Urothelium cell line (cell line): ENCODE measurements at regions not wholly inside any gene's neighbourhood (a gene's known extent, or its start where the extent isn't known, plus 50 kb on each side); places are given as distances from the start of the nearest gene placed in this dataset.
"Not testable (repeated sequence)": the region's sequence is repeated elsewhere in the genome, so short reads cannot be mapped to it uniquely, and the experiment has no call there.

Experiments used
- DNase-seq: peaks from one replicate; pipeline ENCODE4 v3.0.0; 2011; ENCODE audit warnings: low spot score, mixed read lengths
- FAIRE-seq: peaks from 2 replicates; lab custom pipeline; 2011; peaks lifted over from hg19 to GRCh38; lab: Jason Lieb, UNC

- FAIRE-seq: no peak
- DNase-seq: no peak
Measured at GRCh38 chr4:66569228-66569627, 898.9 kb upstream of the EPHA5 start.

- FAIRE-seq: no peak
Measured at GRCh38 chr4:66568431-66568830, 898.1 kb upstream of the EPHA5 start.

GRCh38 chr4:66568001-66568400 lies 897.7 kb upstream of the EPHA5 start:
- DNase-seq: no peak
- no peak for FAIRE-seq

More at GRCh38 chr4:66568431-66568830, 898.1 kb upstream of the EPHA5 start:
- DNase-seq: no peak

GRCh38 chr4:66567551-66567950 lies 897.3 kb upstream of the EPHA5 start:
- DNase-seq: no peak
- no peak for FAIRE-seq

GRCh38 chr4:66565801-66566200 lies 895.5 kb upstream of the EPHA5 start:
- FAIRE-seq (no peak), DNase-seq (no peak)

GRCh38 chr4:66564901-66565651 lies 894.8 kb upstream of the EPHA5 start:
- DNase-seq: peak; percentile 50

GRCh38 chr4:66562276-66562806 lies 892.1 kb upstream of the EPHA5 start:
- FAIRE-seq (no peak), DNase-seq (no peak)

More at GRCh38 chr4:66564901-66565651, 894.8 kb upstream of the EPHA5 start:
- no peak for FAIRE-seq

- FAIRE-seq: not testable (repeated sequence)
Measured at GRCh38 chr4:66561465-66562053, 891.3 kb upstream of the EPHA5 start.

GRCh38 chr4:66558651-66559050 lies 888.4 kb upstream of the EPHA5 start:
- DNase-seq (no peak), FAIRE-seq (no peak)

More at GRCh38 chr4:66561465-66562053, 891.3 kb upstream of the EPHA5 start:
- not testable (repeated sequence) for DNase-seq

GRCh38 chr4:66556651-66557278 lies 886.5 kb upstream of the EPHA5 start:
- DNase-seq (no peak), FAIRE-seq (no peak)

GRCh38 chr4:66555301-66555700 lies 885.0 kb upstream of the EPHA5 start:
- DNase-seq (no peak), FAIRE-seq (no peak)

GRCh38 chr4:66554826-66555225 lies 884.5 kb upstream of the EPHA5 start:
- DNase-seq: no peak
- no peak for FAIRE-seq

GRCh38 chr4:66545301-66545700 lies 875.0 kb upstream of the EPHA5 start:
- DNase-seq, FAIRE-seq: not testable (repeated sequence)

- no peak for FAIRE-seq
- DNase-seq: no peak
Measured at GRCh38 chr4:66544281-66544680, 874.0 kb upstream of the EPHA5 start.

- DNase-seq: no peak
- FAIRE-seq: no peak
Measured at GRCh38 chr4:66539745-66540144, 869.5 kb upstream of the EPHA5 start.

- FAIRE-seq (no peak), DNase-seq (no peak)
Measured at GRCh38 chr4:66524781-66525180, 854.5 kb upstream of the EPHA5 start.

GRCh38 chr4:66522244-66522643 lies 852.0 kb upstream of the EPHA5 start:
- no peak for FAIRE-seq
- no peak for DNase-seq

GRCh38 chr4:66516940-66517339 lies 846.7 kb upstream of the EPHA5 start:
- no peak for FAIRE-seq

GRCh38 chr4:66506985-66507384 lies 836.7 kb upstream of the EPHA5 start:
- no peak for FAIRE-seq
- no peak for DNase-seq

More at GRCh38 chr4:66516940-66517339, 846.7 kb upstream of the EPHA5 start:
- no peak for DNase-seq

- DNase-seq (no peak), FAIRE-seq (no peak)
Measured at GRCh38 chr4:66501997-66502396, 831.7 kb upstream of the EPHA5 start.

- no peak for FAIRE-seq
- DNase-seq: no peak
Measured at GRCh38 chr4:66490729-66491128, 820.4 kb upstream of the EPHA5 start.
